HG03469 (cell line): ENCODE measurements at regions not wholly inside any gene's neighbourhood (a gene's known extent, or its start where the extent isn't known, plus 50 kb on each side); places are given as distances from the start of the nearest gene placed in this dataset.

Experiments
- ATAC-seq: cut with Tn5 transposase; IDR thresholded peaks from one replicate; pipeline ENCODE4 v1.9.1; 2021; ENCODE audit warnings: mild to moderate bottlenecking, moderate library complexity, moderate number of reproducible peaks; ENCODE audit not compliant: unreplicated experiment

DNA sequence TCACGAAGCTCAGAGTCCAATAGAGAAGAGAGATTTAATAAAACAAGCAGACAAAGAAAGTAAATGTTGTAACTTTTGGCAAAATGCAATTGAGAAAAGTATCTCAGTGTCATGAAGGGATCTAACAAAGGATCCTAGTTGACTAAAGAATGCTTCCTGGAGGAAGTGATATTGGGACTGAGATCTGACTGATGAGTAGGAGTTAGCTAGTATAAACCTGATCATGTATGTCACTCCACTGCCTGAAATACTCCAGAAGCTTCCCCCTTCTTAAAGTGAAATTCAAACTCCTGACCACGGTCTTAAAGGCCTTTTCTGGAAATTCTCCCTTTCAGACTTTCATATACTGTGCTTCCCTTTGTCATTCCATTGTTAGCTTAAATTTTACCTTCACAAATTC is 1102.4 kb upstream of the ZEB2 start:
- ATAC-seq, result no peak

- no peak for ATAC-seq
These were observed 1098.0 kb upstream of the ZEB2 start for GRCh38 chr2:145617906-145618305.

- ATAC-seq, result no peak
These were observed 1097.5 kb upstream of the ZEB2 start for GRCh38 chr2:145617420-145617819.

DNA sequence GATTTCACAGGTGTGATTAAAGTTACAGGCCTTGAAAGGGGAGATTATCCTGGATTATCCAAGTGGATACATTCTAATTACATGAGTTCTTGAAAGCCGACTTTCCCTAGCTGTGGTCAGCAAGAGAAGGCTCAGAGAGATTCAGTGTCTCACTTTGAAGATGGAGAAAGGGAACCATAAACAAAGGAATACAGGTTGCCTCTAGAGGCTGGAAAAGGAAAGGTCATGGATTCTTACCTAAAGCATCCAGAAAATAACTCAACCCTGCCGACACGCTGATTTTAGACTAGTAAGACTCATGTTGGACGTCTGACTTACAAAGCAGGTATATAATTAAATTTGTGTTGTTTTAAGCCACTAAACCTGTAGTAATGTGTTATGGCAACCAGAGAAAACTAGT is 1095.7 kb upstream of the ZEB2 start:
- no peak for ATAC-seq

DNA sequence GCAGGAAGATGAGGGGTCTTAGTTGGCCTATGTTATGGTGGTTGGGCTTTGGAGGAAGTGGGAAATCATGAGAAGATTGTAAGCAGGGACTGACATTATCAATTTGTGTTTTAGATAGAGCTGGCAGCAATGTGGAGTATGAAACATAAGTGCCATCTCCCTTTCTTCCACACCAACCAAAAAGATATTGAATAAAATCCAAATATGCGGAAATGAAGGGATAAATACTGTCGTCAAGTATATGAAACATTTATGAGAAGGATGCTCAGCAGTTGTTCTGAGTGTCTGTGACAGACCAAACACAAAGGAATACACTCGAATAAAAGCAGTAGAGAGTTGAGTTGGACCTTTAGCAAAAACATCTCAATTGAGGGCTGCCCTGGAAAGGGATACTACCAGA is 1090.0 kb upstream of the ZEB2 start:
- ATAC-seq, result no peak

GRCh38 chr2:145601361-145601925 is 1081.5 kb upstream of the ZEB2 start:
- no peak for ATAC-seq

DNA sequence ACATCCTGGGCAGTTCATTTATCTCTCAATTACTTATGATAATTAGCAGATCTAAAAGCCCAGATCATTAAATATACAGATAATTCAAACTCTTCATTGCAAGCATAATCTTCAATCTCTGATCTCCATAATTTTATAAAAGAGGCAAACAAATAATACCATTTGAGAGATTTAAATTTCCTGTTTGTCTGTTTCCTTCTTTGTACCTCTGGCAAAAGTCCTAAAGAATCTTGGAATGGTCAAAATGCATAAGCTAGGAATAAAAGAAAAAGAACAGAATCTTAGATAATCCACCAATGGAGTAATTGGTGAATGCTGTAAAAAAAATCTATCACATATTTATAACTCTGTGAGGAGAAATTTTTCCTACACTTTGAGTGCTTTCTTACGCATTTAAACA is 1080.9 kb upstream of the ZEB2 start:
- no peak for ATAC-seq

DNA sequence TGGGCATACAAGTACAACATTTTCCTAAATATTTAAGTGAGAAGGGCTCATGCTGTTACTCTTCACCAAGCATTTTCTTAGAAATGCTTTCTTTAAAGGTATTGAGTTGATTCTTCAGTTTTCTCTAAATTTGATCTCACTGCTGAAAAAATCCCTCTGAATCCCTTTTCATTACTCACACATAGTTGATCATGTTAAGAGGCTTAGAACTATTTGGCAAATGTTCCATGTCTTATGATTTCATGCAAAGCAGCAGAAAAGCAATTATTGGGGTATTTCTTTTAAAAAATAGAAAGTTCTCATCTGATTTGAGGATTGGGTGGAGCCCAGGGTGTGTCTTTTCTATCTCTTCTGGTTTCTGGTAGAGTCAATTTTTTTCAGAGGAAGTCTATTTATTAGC is 1079.8 kb upstream of the ZEB2 start:
- no peak for ATAC-seq

DNA sequence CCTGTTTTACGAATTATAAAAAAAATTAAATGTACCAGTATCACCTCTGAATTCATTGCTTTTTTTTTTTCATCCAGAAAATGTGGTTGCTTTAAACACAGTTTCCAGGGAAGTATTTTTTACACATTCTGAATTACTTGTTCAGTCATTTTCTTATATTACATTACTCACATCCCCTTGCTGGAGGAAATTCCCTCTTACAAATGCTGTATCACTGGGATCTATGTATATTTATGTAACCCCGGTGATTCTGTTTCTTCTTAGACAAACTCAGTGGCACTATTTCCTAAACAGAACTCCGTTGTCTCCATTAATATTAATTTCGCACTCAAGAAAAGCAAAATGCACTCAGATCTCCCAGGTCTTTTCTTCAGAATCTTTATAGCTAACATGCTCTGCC is 1078.5 kb upstream of the ZEB2 start:
- ATAC-seq, result no peak

- ATAC-seq, result no peak
These were observed 1077.9 kb upstream of the ZEB2 start for GRCh38 chr2:145597809-145598208.

- no peak for ATAC-seq
These were observed 1077.1 kb upstream of the ZEB2 start for GRCh38 chr2:145597006-145597405.

DNA sequence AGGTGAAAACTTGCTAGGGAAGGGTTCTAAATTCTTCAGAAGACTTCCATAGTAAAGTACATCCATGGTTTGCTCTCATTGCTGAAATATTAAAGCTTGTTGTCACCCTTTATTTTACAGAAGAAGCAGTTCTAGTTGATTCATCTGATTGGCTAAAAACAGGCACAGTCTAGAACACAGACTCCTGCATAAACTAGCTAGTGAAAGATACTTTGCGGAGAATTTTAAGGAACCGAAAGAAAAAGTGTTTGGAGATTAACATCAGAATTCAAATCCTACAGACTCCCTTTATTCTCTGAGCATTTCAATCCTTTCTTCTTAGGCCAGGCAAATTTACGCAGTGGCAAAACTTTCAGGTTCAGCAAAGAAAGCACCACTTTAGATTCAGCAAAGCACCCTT is 1076.5 kb upstream of the ZEB2 start:
- ATAC-seq, result peak; percentile 40

DNA sequence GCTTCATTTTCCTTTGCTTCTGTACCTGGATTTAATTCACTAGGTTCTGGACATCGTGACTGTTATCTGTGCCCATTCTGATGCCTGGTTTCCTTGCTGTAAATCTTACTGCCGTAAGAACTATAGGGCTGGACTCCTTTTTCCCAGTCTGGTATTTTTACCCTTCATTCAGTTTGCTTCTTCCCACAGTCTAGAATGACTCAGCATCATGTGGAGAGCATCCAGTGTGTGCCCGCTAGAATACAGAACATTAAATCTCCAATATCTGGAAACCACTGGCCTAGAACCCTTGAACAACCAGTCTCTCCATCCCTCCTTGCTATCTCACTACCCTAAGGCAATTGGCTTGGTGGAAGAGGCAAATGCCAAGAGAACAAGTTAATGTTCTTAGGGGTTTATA is 1075.4 kb upstream of the ZEB2 start:
- ATAC-seq, result no peak

DNA sequence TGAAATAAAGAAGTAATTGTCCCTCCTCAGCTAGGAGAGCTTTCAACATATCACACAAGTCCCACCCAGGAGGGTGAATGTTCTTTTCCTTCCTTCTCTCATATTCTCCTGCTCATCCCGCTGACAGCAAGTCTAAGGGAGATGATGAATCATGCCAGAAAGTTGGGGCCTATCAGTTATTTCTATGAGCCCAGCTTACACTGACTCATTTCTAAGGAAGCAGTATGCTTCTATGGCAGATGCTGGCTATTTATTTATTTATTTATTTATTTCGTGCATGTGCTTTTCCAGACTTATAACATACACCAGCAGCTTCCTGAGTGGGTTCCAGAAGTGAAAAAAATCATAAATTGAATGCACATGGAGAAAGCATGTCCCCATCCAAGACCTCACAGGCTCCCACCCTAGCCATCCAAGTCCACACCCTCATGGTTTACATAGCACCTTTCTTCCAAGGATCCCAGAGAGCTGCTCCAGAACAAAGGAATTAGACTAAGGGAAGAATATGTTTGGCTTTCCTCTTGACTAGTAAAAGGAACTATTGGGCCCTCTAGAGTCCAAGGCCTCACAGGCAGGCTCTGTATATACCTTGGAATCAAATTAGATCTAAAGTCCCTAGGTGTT is 1074.2 kb upstream of the ZEB2 start:
- no peak for ATAC-seq

GRCh38 chr2:145593280-145593679 is 1073.4 kb upstream of the ZEB2 start:
- peak; percentile 37 for ATAC-seq

- no peak for ATAC-seq
These were observed 1072.4 kb upstream of the ZEB2 start for GRCh38 chr2:145592361-145592760.

- ATAC-seq, result no peak
These were observed 1071.3 kb upstream of the ZEB2 start for GRCh38 chr2:145591109-145591809.

DNA sequence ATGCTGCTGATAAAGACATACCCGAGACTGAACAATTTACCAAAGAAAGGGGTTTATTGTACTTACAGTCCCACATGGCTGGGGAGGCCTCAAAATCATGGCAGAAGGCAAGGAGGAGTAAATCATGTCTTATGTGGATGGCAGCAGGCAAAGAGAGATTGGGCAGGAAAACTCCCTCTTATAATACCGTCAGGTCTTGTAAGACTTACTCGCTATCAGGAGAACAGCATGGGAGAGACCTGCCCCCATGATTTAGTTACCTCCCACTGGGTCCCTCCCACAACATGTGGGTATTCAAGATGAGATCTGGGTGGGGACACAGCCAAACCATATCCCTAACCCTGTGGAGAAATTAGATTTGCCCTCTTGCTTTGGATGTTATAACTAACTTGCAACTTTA is 1068.0 kb upstream of the ZEB2 start:
- ATAC-seq, result no peak

DNA sequence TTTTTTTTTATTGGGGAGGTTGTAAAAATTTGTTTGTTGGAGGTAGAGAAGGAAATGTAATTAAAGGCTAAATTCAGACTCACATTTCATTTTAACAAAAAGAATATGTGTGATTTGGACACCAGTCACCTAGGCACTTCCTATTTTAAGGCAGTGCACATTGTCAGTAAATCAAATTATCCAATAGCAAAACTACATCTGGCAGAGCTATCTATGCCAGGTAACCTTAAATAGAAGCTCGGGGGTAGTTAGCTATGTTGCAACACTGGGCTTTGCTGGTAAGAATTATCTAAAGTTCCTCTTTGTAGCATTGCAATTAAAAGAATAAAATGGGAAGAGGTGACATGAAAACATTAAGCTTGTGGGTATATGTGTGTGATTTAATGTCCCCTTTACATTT is 1064.4 kb upstream of the ZEB2 start:
- ATAC-seq, result no peak

GRCh38 chr2:145573608-145574007 is 1053.7 kb upstream of the ZEB2 start:
- no peak for ATAC-seq

- no peak for ATAC-seq
These were observed 1052.3 kb upstream of the ZEB2 start for GRCh38 chr2:145572238-145572637.

- ATAC-seq, result no peak
These were observed 1049.2 kb upstream of the ZEB2 start for GRCh38 chr2:145569108-145569507.
